ENCODE measurements at regions not wholly inside any gene's neighbourhood (a gene's known extent, or its start where the extent isn't known, plus 50 kb on each side); places are given as distances from the start of the nearest gene placed in this dataset.
"Not testable (repeated sequence)": the region's sequence is repeated elsewhere in the genome, so short reads cannot be mapped to it uniquely, and the experiment has no call there.

GRCh38 chr9:34862043-34862442 is 96.0 kb upstream of the PHF24 start:
- H3T11ph ChIP-seq (ENCODE audit: low read length), result no peak overlapping the region
- no peak overlapping the region for H2BK5ac ChIP-seq (ENCODE audit: insufficient read length, low read length)
- no peak for DNase-seq
- H2BK12ac ChIP-seq (ENCODE audit: insufficient read length, low read depth, low read length), result no peak overlapping the region
- H3K18ac ChIP-seq (ENCODE audit: insufficient read length, low read depth, low read length), result no peak overlapping the region
- H3K14ac ChIP-seq (ENCODE audit: insufficient read depth, low read length), result no peak overlapping the region
- no peaks in the 10 kb centered on the region for H3K4me1 ChIP-seq (ENCODE audit: insufficient read depth, low read length)
- no peak overlapping the region for H3K9ac ChIP-seq (ENCODE audit: extremely low read depth, insufficient read length, low read length)
- no peak overlapping the region for H3K56ac ChIP-seq (ENCODE audit: insufficient read length, low read depth, low read length)
- H2BK20ac ChIP-seq (ENCODE audit: low read depth, low read length, poor library complexity, severe bottlenecking), result no peak overlapping the region
- no peak overlapping the region for H4K8ac ChIP-seq (replicated peaks; ENCODE audit: insufficient read length, low read depth, low read length)
- no peak overlapping the region for H2BK120ac ChIP-seq (ENCODE audit: low read depth, low read length, poor library complexity, severe bottlenecking)
- H3K23ac ChIP-seq (ENCODE audit: insufficient read length, low read depth, low read length), result no peak overlapping the region
- no peaks in the 10 kb centered on the region for H3K9me3 ChIP-seq (ENCODE audit: control insufficient read depth, low read depth, low read length)
- Mint-ChIP-seq H3K27ac (peak overlapping the region in 1 of 3 experiments; percentile 62; a peak in 1 of 7 replicates), H3K36me3 (ENCODE audit: insufficient read depth in 1 of 3, low read depth in 3 of 3) (no peaks in the 10 kb centered on the region), H3K4me3 (no peak overlapping the region), H3K27me3 (ENCODE audit: low read depth) (peaks cover 37% of the 10 kb centered on the region), H3K9me3 (peaks cover 22 to 33% of the 10 kb centered on the region in 2 experiments), H3K4me1 (no peaks in the 10 kb centered on the region)
- H3K79me1 ChIP-seq (ENCODE audit: insufficient read depth, low read depth, low read length, poor library complexity, severe bottlenecking), result no peaks in the 10 kb centered on the region
- no peak overlapping the region for H2AK5ac ChIP-seq (ENCODE audit: insufficient read length, low read length)
- H4K5ac ChIP-seq (ENCODE audit: insufficient read length, low read depth, low read length), result no peak overlapping the region
- TF ChIP-seq CTCF (conservative IDR thresholded peaks at IDR 0.05), result no peak
- H3K4ac ChIP-seq (ENCODE audit: low read depth, low read length), result no peak overlapping the region
- no peak overlapping the region for H2BK15ac ChIP-seq (ENCODE audit: low read depth, low read length)
- no peaks in the 10 kb centered on the region for H3K27me3 ChIP-seq (ENCODE audit: insufficient read depth, low read length)
- no peaks in the 10 kb centered on the region for H3K79me2 ChIP-seq (ENCODE audit: insufficient read depth, low read length)
- H4K20me1 ChIP-seq (ENCODE audit: control insufficient read depth, insufficient read depth, insufficient read length), result no peaks in the 10 kb centered on the region
- no peaks in the 10 kb centered on the region for H3K23me2 ChIP-seq (ENCODE audit: insufficient read length, low read depth, low read length, poor library complexity, severe bottlenecking)
- H2AFZ ChIP-seq (ENCODE audit: low read length), result no peak overlapping the region
- H3K4me2 ChIP-seq (ENCODE audit: insufficient read depth, insufficient read length, low read length), result no peak overlapping the region
- H4K91ac ChIP-seq (ENCODE audit: insufficient read length, low read depth, low read length), result no peak overlapping the region
- no peak overlapping the region for H3K27ac ChIP-seq (ENCODE audit: insufficient read length, low read depth, low read length)
- WGBS (ENCODE audit: extremely low coverage, insufficient read length, low lambda C conversion rate), result no CpG with 5 or more reads among the region's 4 CpGs

GRCh38 chr9:34855016-34855415 is 103.1 kb upstream of the PHF24 start:
- not testable (repeated sequence) for H3K4me2 ChIP-seq (ENCODE audit: insufficient read depth, insufficient read length, low read length); H3K27ac ChIP-seq (ENCODE audit: insufficient read length, low read depth, low read length); H2BK12ac ChIP-seq (ENCODE audit: insufficient read length, low read depth, low read length); H4K5ac ChIP-seq (ENCODE audit: insufficient read length, low read depth, low read length); H3K23me2 ChIP-seq (ENCODE audit: insufficient read length, low read depth, low read length, poor library complexity, severe bottlenecking); H4K91ac ChIP-seq (ENCODE audit: insufficient read length, low read depth, low read length); H4K20me1 ChIP-seq (ENCODE audit: control insufficient read depth, insufficient read depth, insufficient read length); H2AFZ ChIP-seq (ENCODE audit: low read length); H3K56ac ChIP-seq (ENCODE audit: insufficient read length, low read depth, low read length); H3K36me3 Mint-ChIP-seq (ENCODE audit: insufficient read depth in 1 of 3, low read depth in 3 of 3); H3K14ac ChIP-seq (ENCODE audit: insufficient read depth, low read length); H3K79me1 ChIP-seq (ENCODE audit: insufficient read depth, low read depth, low read length, poor library complexity, severe bottlenecking); H3K27ac Mint-ChIP-seq; H3K4me3 Mint-ChIP-seq; DNase-seq; H3K4me1 Mint-ChIP-seq; H3K79me2 ChIP-seq (ENCODE audit: insufficient read depth, low read length); H3K4me1 ChIP-seq (ENCODE audit: insufficient read depth, low read length); H3K18ac ChIP-seq (ENCODE audit: insufficient read length, low read depth, low read length); H2BK15ac ChIP-seq (ENCODE audit: low read depth, low read length); H3K9ac ChIP-seq (ENCODE audit: extremely low read depth, insufficient read length, low read length); H2BK20ac ChIP-seq (ENCODE audit: low read depth, low read length, poor library complexity, severe bottlenecking); H2BK5ac ChIP-seq (ENCODE audit: insufficient read length, low read length); H2BK120ac ChIP-seq (ENCODE audit: low read depth, low read length, poor library complexity, severe bottlenecking); H3T11ph ChIP-seq (ENCODE audit: low read length); H3K4ac ChIP-seq (ENCODE audit: low read depth, low read length); H3K23ac ChIP-seq (ENCODE audit: insufficient read length, low read depth, low read length); H4K8ac ChIP-seq (replicated peaks; ENCODE audit: insufficient read length, low read depth, low read length); H3K27me3 ChIP-seq (ENCODE audit: insufficient read depth, low read length); H3K9me3 ChIP-seq (ENCODE audit: control insufficient read depth, low read depth, low read length); H2AK5ac ChIP-seq (ENCODE audit: insufficient read length, low read length)
- Mint-ChIP-seq H3K9me3 (peaks cover 41 to 46% of the 10 kb centered on the region in 2 experiments), H3K27me3 (ENCODE audit: low read depth) (peaks cover 18% of the 10 kb centered on the region)

Measured in H9 (cell line).